DLD1 (cell line): ENCODE measurements at regions not wholly inside any gene's neighbourhood (a gene's known extent, or its start where the extent isn't known, plus 50 kb on each side); places are given as distances from the start of the nearest gene placed in this dataset.

ENCODE experiments used
- in situ Hi-C: cut with HindIII; loops from 2 replicates; pipeline ENCODE4 v1.10.0; 2017; ENCODE audit warnings: low sequenced_read_pairs

GRCh38 chr21:35338881-35339632 lies 290.0 kb upstream of the RUNX1 start:
- in situ Hi-C loops = no loop called here

DNA sequence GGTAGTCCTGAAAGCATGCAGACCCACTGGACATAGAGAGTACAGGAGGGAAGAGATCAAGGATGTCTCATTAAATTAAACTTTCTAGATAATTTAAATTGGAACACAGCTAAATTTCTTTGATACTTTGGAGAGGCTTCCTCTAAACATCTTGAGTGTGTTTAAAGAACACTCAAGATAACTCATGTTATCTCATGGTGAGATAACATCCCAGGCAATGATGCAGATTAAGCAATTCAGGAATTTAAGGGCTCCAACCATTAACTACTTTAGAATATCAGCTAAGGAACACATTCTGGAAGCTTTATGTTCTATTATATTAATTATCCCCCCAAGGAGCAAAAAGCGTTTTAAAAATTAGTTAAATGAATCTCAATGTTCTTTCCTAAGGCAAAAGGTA lies 289.2 kb upstream of the RUNX1 start:
- in situ Hi-C loops = no loop called here

- in situ Hi-C loops = no loop called here
Measured at GRCh38 chr21:35337573-35337972, 288.5 kb upstream of the RUNX1 start.

GRCh38 chr21:35336534-35336933 lies 287.4 kb upstream of the RUNX1 start:
- in situ Hi-C loops = no loop called here

GRCh38 chr21:35335951-35336446 lies 286.9 kb upstream of the RUNX1 start:
- in situ Hi-C loops = no loop called here

GRCh38 chr21:35333831-35334618 lies 284.9 kb upstream of the RUNX1 start:
- in situ Hi-C loops = no loop called here

- in situ Hi-C loops = no loop called here
Measured at GRCh38 chr21:35332841-35333426, 283.8 kb upstream of the RUNX1 start.

GRCh38 chr21:35329940-35330660 lies 281.0 kb upstream of the RUNX1 start:
- in situ Hi-C loops = no loop called here

DNA sequence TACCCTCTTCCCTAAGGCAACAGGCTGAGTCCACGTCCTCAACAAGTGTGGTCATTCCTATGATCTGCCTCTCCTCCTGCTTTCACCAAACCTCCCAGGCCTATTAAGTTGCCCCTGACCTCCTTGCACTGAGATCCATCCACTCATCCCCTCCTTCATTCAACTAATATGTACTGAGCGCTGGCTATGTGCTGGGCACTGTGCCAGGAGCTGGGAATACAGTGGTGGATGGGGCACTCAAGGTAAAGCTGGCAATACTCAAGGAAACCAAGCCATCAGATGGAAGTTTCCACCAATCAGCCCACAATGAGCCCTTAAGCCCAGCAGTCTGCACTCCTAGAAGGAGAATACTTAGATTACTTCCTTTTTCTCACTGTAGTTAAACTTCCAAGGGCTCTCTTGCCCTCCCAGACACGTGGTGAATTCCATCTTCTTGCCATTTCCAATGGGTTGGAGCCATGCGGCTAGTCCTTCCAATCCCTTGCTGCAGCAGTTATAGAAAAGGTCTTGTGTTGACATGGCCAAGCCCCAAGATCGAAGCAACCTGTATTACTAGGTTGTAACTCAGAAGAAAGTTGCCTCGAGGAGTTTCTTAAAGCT lies 279.9 kb upstream of the RUNX1 start:
- in situ Hi-C loops = no loop called here

DNA sequence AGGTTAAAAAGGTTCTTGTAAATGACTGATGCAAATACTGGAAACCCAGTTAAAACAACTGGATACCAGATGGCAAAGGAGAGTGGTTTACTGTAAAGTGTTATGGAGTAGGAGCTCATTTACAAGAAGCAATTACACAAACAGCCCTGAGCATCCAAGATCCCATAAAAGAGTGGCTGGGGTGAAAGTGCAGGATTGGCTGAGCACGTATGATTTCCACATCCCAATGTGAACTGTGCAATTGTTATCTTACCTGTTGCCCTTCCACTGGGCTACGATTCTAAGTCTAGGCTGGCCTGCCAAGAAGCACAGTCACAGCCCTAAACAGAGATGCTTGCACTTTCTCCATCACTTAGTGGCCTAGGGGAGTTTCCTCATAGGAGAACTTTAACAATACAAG lies 277.6 kb upstream of the RUNX1 start:
- in situ Hi-C loops = no loop called here

DNA sequence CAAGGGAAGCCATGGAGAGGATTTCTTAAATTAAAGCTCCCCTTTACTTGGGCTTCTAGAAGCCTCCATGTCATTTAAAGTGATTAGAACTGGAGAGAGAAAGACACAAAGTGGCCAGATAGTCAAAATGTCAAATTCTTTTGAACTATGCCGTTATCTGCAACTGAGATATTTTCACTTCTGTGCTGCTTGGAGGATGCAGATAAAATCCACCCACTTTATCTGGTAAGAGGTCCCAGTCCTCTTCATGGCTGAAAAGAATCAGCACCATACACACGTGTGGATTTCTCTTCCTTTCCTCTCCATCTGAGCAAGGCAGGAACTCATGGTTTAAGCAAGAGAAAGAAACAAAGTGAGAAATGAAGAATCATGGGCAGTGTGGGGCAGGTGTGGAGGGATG lies 276.9 kb upstream of the RUNX1 start:
- in situ Hi-C loops = no loop called here

DNA sequence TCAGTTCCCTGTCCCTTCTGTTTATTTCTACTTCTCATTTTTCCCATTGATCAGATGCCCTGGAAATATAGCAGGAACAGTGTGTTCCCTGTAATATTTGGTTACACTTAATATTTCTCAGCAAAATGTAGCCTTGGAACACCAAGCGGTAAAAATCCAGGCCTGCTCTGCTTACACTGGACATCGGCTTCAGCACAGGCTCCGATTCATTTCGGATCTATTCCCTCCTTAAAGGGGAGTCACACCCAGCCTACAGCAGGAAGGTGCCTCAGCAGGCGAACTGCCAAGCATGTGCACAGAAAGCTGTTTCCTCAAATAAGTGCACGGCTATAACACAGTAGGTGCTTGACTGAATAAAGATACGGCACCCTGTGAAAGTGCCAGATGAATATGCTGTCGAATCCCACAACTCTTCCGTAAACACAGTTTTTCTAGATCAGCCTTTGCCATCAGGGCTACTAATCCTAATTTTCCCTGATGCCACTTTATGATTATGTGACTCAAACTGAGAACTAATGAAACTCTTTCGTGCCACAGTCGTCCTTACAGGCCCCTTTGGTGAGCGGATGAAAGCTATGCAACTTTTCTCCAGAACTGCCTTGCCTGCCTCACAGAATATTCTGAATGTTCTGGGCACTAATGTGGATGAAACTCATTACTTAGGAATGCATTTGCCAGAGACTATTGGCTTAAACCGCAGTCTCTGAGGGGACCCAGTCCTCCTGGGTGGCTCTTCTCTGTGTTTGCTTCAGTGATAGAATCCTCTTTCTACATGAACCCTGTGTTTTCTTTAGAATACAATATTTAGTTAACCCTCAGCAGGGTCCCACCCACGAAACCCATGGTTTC lies 275.5 kb upstream of the RUNX1 start:
- in situ Hi-C loops = no loop called here

- in situ Hi-C loops = no loop called here
Measured at GRCh38 chr21:35323947-35324346, 274.8 kb upstream of the RUNX1 start.

DNA sequence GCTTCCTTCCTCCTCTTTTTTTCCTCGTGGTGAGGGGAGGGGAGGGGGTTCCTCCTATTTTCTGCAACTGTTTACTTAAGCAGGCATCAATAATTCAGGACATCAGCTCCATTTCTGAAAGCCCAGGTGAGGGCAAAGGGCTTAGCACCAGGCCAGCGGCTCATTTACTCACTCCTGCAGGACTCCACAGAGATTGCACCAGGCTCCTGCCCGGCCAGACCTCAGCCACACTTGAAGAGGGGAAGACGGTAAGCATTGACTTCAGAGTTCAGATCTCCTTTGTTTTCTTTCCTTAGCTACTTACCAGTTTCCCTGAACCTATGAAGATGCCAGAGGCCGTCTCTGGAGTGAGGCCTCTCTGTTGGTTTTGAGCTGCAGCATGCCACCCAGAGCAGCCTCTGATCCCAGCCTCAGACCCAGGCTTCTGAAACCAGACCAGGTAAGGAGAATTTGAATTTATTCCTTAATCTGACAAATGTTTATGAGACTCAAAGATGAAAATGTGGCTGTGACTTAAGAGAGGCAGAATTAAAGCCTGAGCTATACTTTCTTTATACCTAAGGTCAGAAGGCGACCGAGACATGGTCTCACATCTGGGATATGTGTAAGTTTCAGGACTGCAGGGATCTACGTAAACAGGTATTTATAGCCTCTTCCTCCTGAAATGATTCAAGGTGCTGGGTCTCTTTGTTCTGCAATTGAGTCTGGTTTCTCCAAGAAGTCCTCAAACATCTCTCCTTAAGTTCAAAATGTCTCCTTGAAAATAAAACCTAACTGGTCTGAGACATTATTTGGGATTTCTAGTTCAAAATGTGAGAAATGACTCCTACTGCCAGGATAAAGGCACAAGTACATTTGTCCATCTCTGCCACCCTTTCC lies 272.5 kb upstream of the RUNX1 start:
- in situ Hi-C loops = no loop called here

- in situ Hi-C loops = no loop called here
Measured at GRCh38 chr21:35319684-35320283, 270.7 kb upstream of the RUNX1 start.

GRCh38 chr21:35316933-35317332 lies 267.8 kb upstream of the RUNX1 start:
- in situ Hi-C loops = no loop called here

DNA sequence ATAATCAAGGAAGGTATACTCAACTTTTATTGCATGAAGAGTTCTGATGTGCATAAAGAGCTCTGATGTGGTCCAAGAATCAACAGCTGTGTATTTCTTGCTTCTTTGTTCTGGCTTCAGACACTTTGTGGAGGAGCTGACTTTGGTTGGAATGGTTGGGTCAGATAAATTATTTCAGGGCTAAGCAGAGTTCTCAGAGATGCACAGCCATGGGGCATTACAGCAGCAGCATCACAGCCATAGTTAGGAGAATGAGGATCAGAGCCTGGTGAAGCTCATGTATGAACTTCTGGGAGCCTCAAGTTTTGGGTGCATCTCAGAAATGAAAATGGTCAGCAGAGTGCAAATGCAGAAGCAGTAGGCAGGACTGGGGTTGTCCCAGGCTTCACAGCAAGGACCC lies 267.4 kb upstream of the RUNX1 start:
- in situ Hi-C loops = no loop called here

- in situ Hi-C loops = no loop called here
Measured at GRCh38 chr21:35314857-35315582, 265.9 kb upstream of the RUNX1 start.
